Loucy (cell line): ENCODE measurements at regions not wholly inside any gene's neighbourhood (a gene's known extent, or its start where the extent isn't known, plus 50 kb on each side); places are given as distances from the start of the nearest gene placed in this dataset.

ENCODE experiments used
- H2AFZ ChIP-seq: fragments of 200-600 bp; sonication (generic); 2 replicates; pipeline ENCODE4 v1.6.0; 2016; ENCODE audit warnings: antibody characterized with exemption, mild to moderate bottlenecking, low read length, moderate library complexity
- H3F3A ChIP-seq: fragments of 200-600 bp; 2 replicates; pipeline ENCODE4 v1.6.0; 2016; ENCODE audit warnings: antibody characterized with exemption, low read depth, mild to moderate bottlenecking
- H3K27me3 ChIP-seq: fragments of 200-600 bp; sonication (generic); 2 replicates; pipeline ENCODE4 v1.6.1; 2014; ENCODE audit warnings: low read length, mild to moderate bottlenecking; ENCODE audit not compliant: insufficient read depth, poor library complexity, severe bottlenecking
- H3K36me3 ChIP-seq: fragments of 200-600 bp; sonication (generic); 2 replicates; pipeline ENCODE4 v1.6.1; 2016; ENCODE audit warnings: low read length; ENCODE audit not compliant: insufficient read depth
- H3K4me1 ChIP-seq: fragments of 200-600 bp; sonication (generic); 2 replicates; pipeline ENCODE4 v1.5.1; 2014; ENCODE audit warnings: low read length, mild to moderate bottlenecking; ENCODE audit not compliant: insufficient read depth, poor library complexity, severe bottlenecking
- H3K4me2 ChIP-seq: fragments of 200-600 bp; sonication (generic); 2 replicates; pipeline ENCODE4 v1.6.0; 2014; ENCODE audit warnings: antibody characterized with exemption, low read length, low read depth, mild to moderate bottlenecking; ENCODE audit not compliant: poor library complexity, severe bottlenecking
- H3K4me3 ChIP-seq: fragments of 200-600 bp; sonication (generic); 2 replicates; pipeline ENCODE4 v1.5.1; 2014; ENCODE audit warnings: low read length, mild to moderate bottlenecking, mixed read lengths; ENCODE audit not compliant: poor library complexity, severe bottlenecking
- H3K79me2 ChIP-seq: fragments of 200-600 bp; sonication (generic); 2 replicates; pipeline ENCODE4 v1.6.1; 2014; ENCODE audit warnings: low read length; ENCODE audit not compliant: insufficient read depth
- H3K9ac ChIP-seq: fragments of 200-600 bp; sonication (generic); 2 replicates; pipeline ENCODE4 v1.6.0; 2014; ENCODE audit warnings: mild to moderate bottlenecking, low read depth, low read length, moderate library complexity; ENCODE audit not compliant: poor library complexity, severe bottlenecking
- H3K9me2 ChIP-seq: fragments of 200-600 bp; sonication (generic); replicated peaks from 2 replicates; pipeline ENCODE4 v1.6.1; 2016; ENCODE audit warnings: low read depth, low read length, mixed read lengths
- H3K9me3 ChIP-seq: fragments of 200-600 bp; sonication (generic); 2 replicates; pipeline ENCODE4 v1.6.1; 2014; ENCODE audit warnings: mild to moderate bottlenecking, antibody characterized with exemption, low read length, low read depth; ENCODE audit not compliant: insufficient read depth
- H4K20me1 ChIP-seq: fragments of 200-600 bp; sonication (generic); 2 replicates; pipeline ENCODE4 v1.6.0; 2014; ENCODE audit warnings: antibody characterized with exemption, low read length, mild to moderate bottlenecking; ENCODE audit not compliant: insufficient read depth, poor library complexity, severe bottlenecking
- CTCF ChIP-seq: fragments of 200-600 bp; sonication (generic); conservative IDR thresholded peaks from 2 replicates; pipeline ENCODE4 v1.5.1; 2014; ENCODE audit warnings: mild to moderate bottlenecking, antibody characterized with exemption, low read length
- EZH2phosphoT487 ChIP-seq: fragments of 200-600 bp; IDR thresholded peaks from 2 replicates; pipeline ENCODE4 v1.6.1; 2018; ENCODE audit warnings: antibody characterized with exemption, mild to moderate bottlenecking, moderate library complexity, borderline replicate concordance

GRCh38 chr14:43215524-43215923 lies 1291.6 kb downstream of the FSCB start:
- no peak for TF ChIP-seq EZH2phosphoT487
- no peaks in the 10 kb centered on the region for H3K36me3 ChIP-seq
- H3K9me3 ChIP-seq, result no peaks in the 10 kb centered on the region
- no peaks in the 10 kb centered on the region for H3K79me2 ChIP-seq
- H3K4me1 ChIP-seq, result no peaks in the 10 kb centered on the region
- no peak overlapping the region for H3K4me2 ChIP-seq
- H3K27me3 ChIP-seq, result no peaks in the 10 kb centered on the region
- no peak overlapping the region for H3K4me3 ChIP-seq
- no peak overlapping the region for H2AFZ ChIP-seq
- no peaks in the 10 kb centered on the region for H3K9me2 ChIP-seq
- no peak overlapping the region for H3K9ac ChIP-seq
- no peaks in the 10 kb centered on the region for H4K20me1 ChIP-seq
- no peaks in the 10 kb centered on the region for H3F3A ChIP-seq

GRCh38 chr14:43207189-43207588 lies 1299.9 kb downstream of the FSCB start:
- H3K9ac ChIP-seq, result no peak overlapping the region
- H4K20me1 ChIP-seq, result no peaks in the 10 kb centered on the region

GRCh38 chr14:43204816-43205215 lies 1302.3 kb downstream of the FSCB start:
- no peaks in the 10 kb centered on the region for H3K4me1 ChIP-seq
- H3K79me2 ChIP-seq, result no peaks in the 10 kb centered on the region
- H3F3A ChIP-seq, result no peaks in the 10 kb centered on the region
- H3K9ac ChIP-seq, result no peak overlapping the region
- H2AFZ ChIP-seq, result no peak overlapping the region
- H3K4me2 ChIP-seq, result no peak overlapping the region
- H3K27me3 ChIP-seq, result no peaks in the 10 kb centered on the region
- H3K36me3 ChIP-seq, result no peaks in the 10 kb centered on the region
- H3K9me3 ChIP-seq, result no peaks in the 10 kb centered on the region; the same call in 1 of the 2 replicates
- H4K20me1 ChIP-seq, result no peaks in the 10 kb centered on the region
- no peaks in the 10 kb centered on the region for H3K9me2 ChIP-seq
- H3K4me3 ChIP-seq, result no peak overlapping the region
- no peak for TF ChIP-seq CTCF
- no peak for TF ChIP-seq EZH2phosphoT487

More at GRCh38 chr14:43207189-43207588, 1299.9 kb downstream of the FSCB start:
- Histone ChIP-seq H3K27me3 (no peaks in the 10 kb centered on the region), H3K9me3 (no peaks in the 10 kb centered on the region; the same call in 1 of the 2 replicates), H3K4me2 (no peak overlapping the region), H3K36me3 (no peaks in the 10 kb centered on the region), H3K9me2 (no peaks in the 10 kb centered on the region), H3F3A (no peaks in the 10 kb centered on the region), H3K4me1 (no peaks in the 10 kb centered on the region), H3K79me2 (no peaks in the 10 kb centered on the region), H2AFZ (no peak overlapping the region), H3K4me3 (no peak overlapping the region)
- TF ChIP-seq EZH2phosphoT487, result no peak
- no peak for TF ChIP-seq CTCF

- Histone ChIP-seq H3K4me2 (no peak overlapping the region), H3K9ac (no peak overlapping the region), H2AFZ (no peak overlapping the region), H3F3A (no peaks in the 10 kb centered on the region), H3K4me1 (no peaks in the 10 kb centered on the region), H3K36me3 (no peaks in the 10 kb centered on the region), H3K9me2 (no peaks in the 10 kb centered on the region), H3K27me3 (no peaks in the 10 kb centered on the region), H3K9me3 (no peaks in the 10 kb centered on the region), H4K20me1 (no peaks in the 10 kb centered on the region), H3K79me2 (no peaks in the 10 kb centered on the region), H3K4me3 (no peak overlapping the region)
- TF ChIP-seq EZH2phosphoT487, result no peak
- no peak for TF ChIP-seq CTCF
Measured at GRCh38 chr14:43200519-43200918, 1306.6 kb downstream of the FSCB start.
